ENCODE measurements at regions not wholly inside any gene's neighbourhood (a gene's known extent, or its start where the extent isn't known, plus 50 kb on each side); places are given as distances from the start of the nearest gene placed in this dataset.

- H3K27me3 ChIP-seq (replicated peaks; ENCODE audit: insufficient read depth, low read length) = no peaks in the 10 kb centered on the region
- no peaks in the 10 kb centered on the region for H3K9me2 ChIP-seq (replicated peaks; ENCODE audit: insufficient read depth, low read length)
- H3K4me1 ChIP-seq (ENCODE audit: low read length) = no peaks in the 10 kb centered on the region
- H3F3A ChIP-seq (ENCODE audit: insufficient read depth, low read length) = no peaks in the 10 kb centered on the region
- no peak for DNase-seq
- no peak for TF ChIP-seq EZH2 (optimal IDR thresholded peaks at IDR 0.05; ENCODE audit: low read depth, low read length)
- no peak for TF ChIP-seq CTCF (IDR thresholded peaks at IDR 0.05; ENCODE audit: low read length)
- TF ChIP-seq EZH2phosphoT487 (IDR thresholded peaks at IDR 0.05; ENCODE audit: low read length) = no peak
- H3K79me2 ChIP-seq (ENCODE audit: low read length) = no peaks in the 10 kb centered on the region
- H2AFZ ChIP-seq (ENCODE audit: low read length) = no peak overlapping the region
- no peaks in the 10 kb centered on the region for H3K36me3 ChIP-seq (replicated peaks; ENCODE audit: insufficient read depth, low read length)
- no peaks in the 10 kb centered on the region for H3K9me3 ChIP-seq (replicated peaks; ENCODE audit: insufficient read depth, low read length)
- no peak overlapping the region for H3K27ac ChIP-seq (ENCODE audit: low read length)
- no peak overlapping the region for H3K9ac ChIP-seq (ENCODE audit: low read length)
- no peak overlapping the region for H3K4me3 ChIP-seq (ENCODE audit: low read length)
- H4K20me1 ChIP-seq (ENCODE audit: insufficient read depth, low read length) = no peaks in the 10 kb centered on the region
- no peak overlapping the region for H3K4me2 ChIP-seq (ENCODE audit: low read depth, low read length)
These were observed 207.7 kb upstream of the MID1 start for GRCh38 chrX:10828036-10828435.

GRCh38 chrX:10828640-10829039, 208.3 kb upstream of the MID1 start:
- Histone ChIP-seq H4K20me1 (ENCODE audit: insufficient read depth, low read length) (no peaks in the 10 kb centered on the region), H3K79me2 (ENCODE audit: low read length) (no peaks in the 10 kb centered on the region), H3K9ac (ENCODE audit: low read length) (no peak overlapping the region), H3K36me3 (replicated peaks; ENCODE audit: insufficient read depth, low read length) (no peaks in the 10 kb centered on the region), H3K27ac (ENCODE audit: low read length) (no peak overlapping the region), H3K4me3 (ENCODE audit: low read length) (no peak overlapping the region), H3K27me3 (replicated peaks; ENCODE audit: insufficient read depth, low read length) (no peaks in the 10 kb centered on the region), H2AFZ (ENCODE audit: low read length) (no peak overlapping the region), H3K9me3 (replicated peaks; ENCODE audit: insufficient read depth, low read length) (no peaks in the 10 kb centered on the region), H3K4me1 (ENCODE audit: low read length) (no peaks in the 10 kb centered on the region), H3K9me2 (replicated peaks; ENCODE audit: insufficient read depth, low read length) (no peaks in the 10 kb centered on the region), H3F3A (ENCODE audit: insufficient read depth, low read length) (no peaks in the 10 kb centered on the region), H3K4me2 (ENCODE audit: low read depth, low read length) (no peak overlapping the region)
- no peak for DNase-seq
- TF ChIP-seq CTCF (IDR thresholded peaks at IDR 0.05; ENCODE audit: low read length) (no peak), EZH2phosphoT487 (IDR thresholded peaks at IDR 0.05; ENCODE audit: low read length) (no peak), EZH2 (optimal IDR thresholded peaks at IDR 0.05; ENCODE audit: low read depth, low read length) (no peak)

- Histone ChIP-seq H3F3A (ENCODE audit: insufficient read depth, low read length) (no peaks in the 10 kb centered on the region), H3K4me2 (ENCODE audit: low read depth, low read length) (no peak overlapping the region), H3K27ac (ENCODE audit: low read length) (no peak overlapping the region), H3K9me3 (replicated peaks; ENCODE audit: insufficient read depth, low read length) (no peaks in the 10 kb centered on the region), H3K9ac (ENCODE audit: low read length) (no peak overlapping the region), H3K36me3 (replicated peaks; ENCODE audit: insufficient read depth, low read length) (no peaks in the 10 kb centered on the region), H3K79me2 (ENCODE audit: low read length) (no peaks in the 10 kb centered on the region), H2AFZ (ENCODE audit: low read length) (no peak overlapping the region), H3K27me3 (replicated peaks; ENCODE audit: insufficient read depth, low read length) (no peaks in the 10 kb centered on the region), H4K20me1 (ENCODE audit: insufficient read depth, low read length) (no peaks in the 10 kb centered on the region), H3K4me1 (ENCODE audit: low read length) (no peaks in the 10 kb centered on the region), H3K4me3 (ENCODE audit: low read length) (no peak overlapping the region), H3K9me2 (replicated peaks; ENCODE audit: insufficient read depth, low read length) (no peaks in the 10 kb centered on the region)
- TF ChIP-seq CTCF (IDR thresholded peaks at IDR 0.05; ENCODE audit: low read length) = no peak
- no peak for TF ChIP-seq EZH2phosphoT487 (IDR thresholded peaks at IDR 0.05; ENCODE audit: low read length)
- TF ChIP-seq EZH2 (optimal IDR thresholded peaks at IDR 0.05; ENCODE audit: low read depth, low read length) = no peak
- DNase-seq = no peak
These were observed 211.5 kb upstream of the MID1 start for GRCh38 chrX:10831716-10832502.
